GM12865 (cell line): ENCODE measurements at regions not wholly inside any gene's neighbourhood (a gene's known extent, or its start where the extent isn't known, plus 50 kb on each side); places are given as distances from the start of the nearest gene placed in this dataset.

Source experiments
- DNase-seq: peaks from one replicate; pipeline ENCODE4 v3.0.0; 2010; ENCODE audit warnings: low read depth
- H3K4me3 ChIP-seq: 2 replicates; pipeline ENCODE4 v1.5.1; 2011; ENCODE audit warnings: mild to moderate bottlenecking, low read depth, low read length, control low read depth
- TF ChIP-seq, protein P1 (sequence below): IDR thresholded peaks from 2 replicates; pipeline ENCODE4 v1.5.1; 2011; ENCODE audit warnings: low read length, control low read depth, low read depth, inconsistent platforms; ENCODE audit not compliant: insufficient read depth; ENCODE audit errors: missing control alignments

DNA sequence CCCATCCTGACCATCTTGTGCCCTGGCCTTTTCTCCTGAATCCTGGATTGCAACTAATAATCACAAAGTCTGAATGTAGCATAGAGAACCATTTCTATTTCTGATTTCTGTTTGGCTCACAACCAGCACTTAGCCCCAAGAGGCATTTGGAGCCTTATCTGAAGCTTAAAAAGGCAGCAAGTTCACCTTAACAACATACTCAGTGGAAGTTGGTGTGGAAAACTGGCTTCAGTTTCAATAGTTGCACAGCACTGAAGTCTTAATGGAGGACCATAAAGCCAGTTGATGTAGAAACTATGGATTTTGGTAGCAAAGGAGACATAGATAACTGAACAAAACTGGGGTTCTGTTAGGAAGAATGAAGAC, 574.1 kb downstream of the PSAT1 start:
- no peak overlapping the region for H3K4me3 ChIP-seq
- DNase-seq = no peak
- TF ChIP-seq, protein P1, sequence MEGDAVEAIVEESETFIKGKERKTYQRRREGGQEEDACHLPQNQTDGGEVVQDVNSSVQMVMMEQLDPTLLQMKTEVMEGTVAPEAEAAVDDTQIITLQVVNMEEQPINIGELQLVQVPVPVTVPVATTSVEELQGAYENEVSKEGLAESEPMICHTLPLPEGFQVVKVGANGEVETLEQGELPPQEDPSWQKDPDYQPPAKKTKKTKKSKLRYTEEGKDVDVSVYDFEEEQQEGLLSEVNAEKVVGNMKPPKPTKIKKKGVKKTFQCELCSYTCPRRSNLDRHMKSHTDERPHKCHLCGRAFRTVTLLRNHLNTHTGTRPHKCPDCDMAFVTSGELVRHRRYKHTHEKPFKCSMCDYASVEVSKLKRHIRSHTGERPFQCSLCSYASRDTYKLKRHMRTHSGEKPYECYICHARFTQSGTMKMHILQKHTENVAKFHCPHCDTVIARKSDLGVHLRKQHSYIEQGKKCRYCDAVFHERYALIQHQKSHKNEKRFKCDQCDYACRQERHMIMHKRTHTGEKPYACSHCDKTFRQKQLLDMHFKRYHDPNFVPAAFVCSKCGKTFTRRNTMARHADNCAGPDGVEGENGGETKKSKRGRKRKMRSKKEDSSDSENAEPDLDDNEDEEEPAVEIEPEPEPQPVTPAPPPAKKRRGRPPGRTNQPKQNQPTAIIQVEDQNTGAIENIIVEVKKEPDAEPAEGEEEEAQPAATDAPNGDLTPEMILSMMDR = no peak

DNA sequence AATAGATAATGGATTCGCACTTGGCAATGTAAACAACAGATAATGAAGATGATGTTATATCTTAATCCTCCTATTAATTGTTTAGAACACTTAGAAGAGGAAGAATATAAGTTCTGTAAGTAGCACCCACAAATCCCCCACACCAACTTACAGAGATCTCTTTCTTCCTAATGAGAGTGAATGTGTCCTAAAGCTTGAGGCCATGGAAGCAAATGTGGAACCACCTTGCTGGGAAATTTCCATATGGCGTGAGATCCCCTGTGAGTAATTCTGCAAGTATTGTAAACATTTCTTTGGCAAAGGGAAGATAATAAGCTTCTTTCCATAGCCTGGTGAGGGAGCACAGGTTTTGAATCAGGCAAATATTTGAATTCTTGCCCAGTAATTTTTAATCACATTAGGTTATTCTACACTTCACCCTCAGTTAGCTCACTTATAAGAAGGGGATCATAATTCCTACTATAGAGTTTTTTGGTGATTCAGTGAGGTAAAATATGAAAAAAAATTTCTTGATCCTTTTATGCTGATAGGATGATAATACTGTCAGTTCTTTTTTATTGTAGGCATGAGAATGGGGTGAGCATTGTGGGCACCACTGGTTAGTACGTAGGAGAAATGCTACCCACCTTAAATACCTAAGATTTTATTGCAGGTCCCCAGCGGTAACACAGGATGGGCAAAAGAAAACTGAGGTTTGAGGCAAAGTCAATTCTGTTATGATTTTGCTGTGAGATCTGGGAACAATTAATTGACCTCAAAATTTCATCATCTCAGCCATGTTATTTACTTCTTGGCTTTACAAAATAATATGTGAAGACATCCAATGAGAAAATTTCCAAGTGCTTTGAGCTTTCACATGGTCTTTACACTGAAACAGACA, 574.8 kb downstream of the PSAT1 start:
- TF ChIP-seq, protein P1 = no peak
- no peak for DNase-seq

DNA sequence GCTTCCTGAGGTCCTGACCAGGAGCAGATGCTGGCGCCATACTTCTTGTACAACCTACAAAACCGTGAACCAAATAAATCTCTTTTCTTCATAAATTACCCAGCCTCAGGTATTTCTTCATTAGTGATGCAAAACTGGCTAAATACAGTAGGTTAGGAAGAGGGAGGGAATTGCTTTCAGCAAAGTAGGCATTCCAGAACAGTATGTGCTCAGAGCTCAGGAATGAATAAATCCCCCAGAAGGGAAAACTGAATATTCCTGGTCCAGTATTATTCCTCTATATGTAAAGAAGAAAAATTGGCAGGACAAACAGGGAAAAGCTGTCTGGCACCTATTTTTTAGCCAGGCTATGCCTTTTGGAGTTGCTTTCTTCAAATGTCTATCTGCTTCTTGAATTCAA, 577.1 kb downstream of the PSAT1 start:
- no peak overlapping the region for H3K4me3 ChIP-seq
- TF ChIP-seq, protein P1 = no peak
- DNase-seq = no peak

More for the DNA sequence above, 574.8 kb downstream of the PSAT1 start:
- H3K4me3 ChIP-seq = no peak overlapping the region

DNA sequence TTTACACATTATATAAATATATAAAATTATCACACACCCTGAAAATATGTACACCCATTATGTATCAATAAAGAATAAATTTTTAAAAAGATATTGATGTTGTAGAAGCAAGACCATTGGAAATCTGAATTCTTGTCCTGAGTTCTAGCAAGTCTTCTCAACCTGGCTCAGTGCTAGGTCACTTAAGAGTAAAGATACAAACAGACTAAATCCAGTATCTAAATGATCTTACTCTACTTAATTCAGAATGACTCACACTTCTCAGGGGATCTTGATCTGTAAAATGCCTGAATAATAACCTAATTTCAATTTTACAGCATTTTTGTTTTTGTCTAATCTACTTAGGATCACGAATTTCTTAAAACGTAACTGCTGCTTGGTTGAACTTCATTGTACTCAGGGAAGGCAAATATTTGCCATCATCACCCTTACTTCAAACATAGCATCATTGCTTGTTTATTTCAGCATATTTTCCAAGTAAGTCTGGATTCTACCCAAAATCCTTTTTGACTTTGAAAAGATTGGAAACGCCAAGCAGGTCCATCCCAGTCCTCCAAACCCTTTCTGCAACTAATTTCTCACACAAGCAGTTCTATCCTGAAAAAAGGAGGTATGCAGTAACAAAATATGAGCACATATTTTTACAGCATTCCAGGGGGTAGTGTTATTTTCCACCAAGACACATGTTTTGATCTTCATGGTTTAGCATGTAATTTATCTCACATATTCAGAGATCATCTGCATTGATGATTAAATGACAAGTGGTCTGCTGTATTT, 582.6 kb downstream of the PSAT1 start:
- no peak for DNase-seq
- TF ChIP-seq, protein P1 = no peak
- H3K4me3 ChIP-seq = no peak overlapping the region

DNA sequence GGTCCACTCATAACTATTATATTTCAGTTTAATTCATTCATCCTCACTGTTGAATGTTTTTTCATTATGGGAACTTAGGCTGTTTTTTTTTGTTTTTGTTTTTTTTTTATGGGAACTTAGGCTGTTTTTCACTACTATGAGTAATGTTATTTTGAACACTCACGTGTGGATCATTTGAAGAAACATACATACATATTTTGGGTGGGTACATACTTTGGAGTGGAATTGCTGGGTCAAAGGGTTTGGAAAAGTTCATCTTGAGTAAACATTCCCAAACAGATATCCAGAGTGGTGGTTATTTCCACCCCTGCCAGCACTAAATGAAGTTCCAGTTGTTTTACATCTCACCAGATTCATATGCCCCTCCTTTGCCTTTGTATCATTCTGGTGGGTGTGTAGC, 584.4 kb downstream of the PSAT1 start:
- no peak for DNase-seq
- TF ChIP-seq, protein P1 = no peak
- H3K4me3 ChIP-seq = no peak overlapping the region

GRCh38 chr9:78882481-78882880, 585.6 kb downstream of the PSAT1 start:
- no peak for DNase-seq
- TF ChIP-seq, protein P1 = no peak
- H3K4me3 ChIP-seq = no peak overlapping the region
